ENCODE measurements at regions not wholly inside any gene's neighbourhood (a gene's known extent, or its start where the extent isn't known, plus 50 kb on each side); places are given as distances from the start of the nearest gene placed in this dataset.

GRCh38 chr1:213905344-213905743 lies 82.4 kb upstream of the PROX1 start:
- Histone ChIP-seq H3K27ac (no peak overlapping the region), H4K20me1 (ENCODE audit: insufficient read depth, poor library complexity, severe bottlenecking) (no peaks in the 10 kb centered on the region), H3K4me2 (no peak overlapping the region), H3K27me3 (no peaks in the 10 kb centered on the region), H3K9me2 (replicated peaks; ENCODE audit: insufficient read depth) (no peaks in the 10 kb centered on the region), H2AFZ (no peak overlapping the region), H3K79me2 (no peaks in the 10 kb centered on the region), H3K4me1 (ENCODE audit: insufficient read depth) (no peaks in the 10 kb centered on the region), H3K36me3 (replicated peaks; ENCODE audit: insufficient read depth, low read depth) (no peaks in the 10 kb centered on the region), H3K9me3 (ENCODE audit: low read depth) (no peaks in the 10 kb centered on the region), H3K4me3 (no peak overlapping the region)
- no peak for DNase-seq (ENCODE audit: low spot score)
- TF ChIP-seq, protein P1, sequence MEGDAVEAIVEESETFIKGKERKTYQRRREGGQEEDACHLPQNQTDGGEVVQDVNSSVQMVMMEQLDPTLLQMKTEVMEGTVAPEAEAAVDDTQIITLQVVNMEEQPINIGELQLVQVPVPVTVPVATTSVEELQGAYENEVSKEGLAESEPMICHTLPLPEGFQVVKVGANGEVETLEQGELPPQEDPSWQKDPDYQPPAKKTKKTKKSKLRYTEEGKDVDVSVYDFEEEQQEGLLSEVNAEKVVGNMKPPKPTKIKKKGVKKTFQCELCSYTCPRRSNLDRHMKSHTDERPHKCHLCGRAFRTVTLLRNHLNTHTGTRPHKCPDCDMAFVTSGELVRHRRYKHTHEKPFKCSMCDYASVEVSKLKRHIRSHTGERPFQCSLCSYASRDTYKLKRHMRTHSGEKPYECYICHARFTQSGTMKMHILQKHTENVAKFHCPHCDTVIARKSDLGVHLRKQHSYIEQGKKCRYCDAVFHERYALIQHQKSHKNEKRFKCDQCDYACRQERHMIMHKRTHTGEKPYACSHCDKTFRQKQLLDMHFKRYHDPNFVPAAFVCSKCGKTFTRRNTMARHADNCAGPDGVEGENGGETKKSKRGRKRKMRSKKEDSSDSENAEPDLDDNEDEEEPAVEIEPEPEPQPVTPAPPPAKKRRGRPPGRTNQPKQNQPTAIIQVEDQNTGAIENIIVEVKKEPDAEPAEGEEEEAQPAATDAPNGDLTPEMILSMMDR (IDR thresholded peaks at IDR 0.05; ENCODE audit: poor library complexity): no peak
- TF ChIP-seq EZH2phosphoT487 (IDR thresholded peaks at IDR 0.05; ENCODE audit: low read depth, severe bottlenecking, unreplicated experiment): no peak
- TF ChIP-seq EZH2 (IDR thresholded peaks at IDR 0.05; ENCODE audit: borderline replicate concordance): no peak
- 90% methylated on average over 13 of the region's 13 CpGs for WGBS (ENCODE audit: low lambda C conversion rate, missing lambda C conversion rate)

- H3K27me3 ChIP-seq: no peaks in the 10 kb centered on the region
- no peak overlapping the region for H2AFZ ChIP-seq
- WGBS (ENCODE audit: low lambda C conversion rate, missing lambda C conversion rate): 100% methylated on average over 4 of the region's 4 CpGs
- no peaks in the 10 kb centered on the region for H3K36me3 ChIP-seq (replicated peaks; ENCODE audit: insufficient read depth, low read depth)
- TF ChIP-seq, protein P1 (IDR thresholded peaks at IDR 0.05; ENCODE audit: poor library complexity): no peak
- TF ChIP-seq EZH2 (IDR thresholded peaks at IDR 0.05; ENCODE audit: borderline replicate concordance): no peak
- no peak for TF ChIP-seq EZH2phosphoT487 (IDR thresholded peaks at IDR 0.05; ENCODE audit: low read depth, severe bottlenecking, unreplicated experiment)
- no peaks in the 10 kb centered on the region for H3K9me3 ChIP-seq (ENCODE audit: low read depth)
- no peaks in the 10 kb centered on the region for H3K9me2 ChIP-seq (replicated peaks; ENCODE audit: insufficient read depth)
- H3K4me2 ChIP-seq: no peak overlapping the region
- DNase-seq (ENCODE audit: low spot score): no peak
- no peaks in the 10 kb centered on the region for H3K4me1 ChIP-seq (ENCODE audit: insufficient read depth)
- no peaks in the 10 kb centered on the region for H4K20me1 ChIP-seq (ENCODE audit: insufficient read depth, poor library complexity, severe bottlenecking)
- H3K27ac ChIP-seq: no peak overlapping the region
- H3K4me3 ChIP-seq: no peak overlapping the region
- H3K79me2 ChIP-seq: no peaks in the 10 kb centered on the region
Observed at GRCh38 chr1:213908521-213908920, 79.3 kb upstream of the PROX1 start.

DNA sequence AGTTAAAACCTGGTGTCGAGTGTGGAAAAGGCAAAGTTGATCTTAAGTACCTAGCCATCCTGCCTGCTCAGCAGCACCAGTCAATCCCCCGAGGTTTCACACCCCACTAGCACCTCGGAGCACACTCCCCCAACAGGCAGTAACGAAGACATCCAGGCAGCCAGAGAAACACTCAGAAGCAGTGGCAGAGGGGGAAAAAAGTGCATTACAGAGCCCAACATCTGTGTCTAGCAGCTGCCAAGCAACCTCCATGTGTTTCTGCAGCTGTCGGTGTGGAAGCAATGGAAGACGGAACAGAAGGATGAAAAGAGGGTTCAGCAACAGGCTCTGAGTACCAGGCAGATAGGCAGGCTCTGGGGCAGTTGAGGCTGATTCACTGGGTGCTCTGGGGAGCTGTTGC lies 73.4 kb upstream of the PROX1 start:
- no peaks in the 10 kb centered on the region for H3K4me1 ChIP-seq (ENCODE audit: insufficient read depth)
- H3K9me2 ChIP-seq (replicated peaks; ENCODE audit: insufficient read depth): no peaks in the 10 kb centered on the region
- 65% methylated on average over 6 of the region's 6 CpGs for WGBS (ENCODE audit: low lambda C conversion rate, missing lambda C conversion rate)
- no peak overlapping the region for H3K4me2 ChIP-seq
- H2AFZ ChIP-seq: no peak overlapping the region
- no peak for TF ChIP-seq EZH2phosphoT487 (IDR thresholded peaks at IDR 0.05; ENCODE audit: low read depth, severe bottlenecking, unreplicated experiment)
- TF ChIP-seq, protein P1 (IDR thresholded peaks at IDR 0.05; ENCODE audit: poor library complexity): no peak
- no peak for TF ChIP-seq EZH2 (IDR thresholded peaks at IDR 0.05; ENCODE audit: borderline replicate concordance)
- no peak for DNase-seq (ENCODE audit: low spot score)
- no peaks in the 10 kb centered on the region for H3K9me3 ChIP-seq (ENCODE audit: low read depth)
- no peak overlapping the region for H3K27ac ChIP-seq
- H3K79me2 ChIP-seq: no peaks in the 10 kb centered on the region
- no peaks in the 10 kb centered on the region for H4K20me1 ChIP-seq (ENCODE audit: insufficient read depth, poor library complexity, severe bottlenecking)
- no peaks in the 10 kb centered on the region for H3K27me3 ChIP-seq
- no peak overlapping the region for H3K4me3 ChIP-seq
- H3K36me3 ChIP-seq (replicated peaks; ENCODE audit: insufficient read depth, low read depth): no peaks in the 10 kb centered on the region

- no peak overlapping the region for H3K4me3 ChIP-seq
- H3K27ac ChIP-seq: no peak overlapping the region
- H2AFZ ChIP-seq: no peak overlapping the region
- no peaks in the 10 kb centered on the region for H3K9me2 ChIP-seq (replicated peaks; ENCODE audit: insufficient read depth)
- no peaks in the 10 kb centered on the region for H3K4me1 ChIP-seq (ENCODE audit: insufficient read depth)
- no peaks in the 10 kb centered on the region for H3K27me3 ChIP-seq
- TF ChIP-seq EZH2phosphoT487 (IDR thresholded peaks at IDR 0.05; ENCODE audit: low read depth, severe bottlenecking, unreplicated experiment) (no peak), EZH2 (IDR thresholded peaks at IDR 0.05; ENCODE audit: borderline replicate concordance) (no peak)
- TF ChIP-seq, protein P1 (IDR thresholded peaks at IDR 0.05; ENCODE audit: poor library complexity): no peak
- H3K79me2 ChIP-seq: no peaks in the 10 kb centered on the region
- no peak overlapping the region for H3K4me2 ChIP-seq
- no peak for DNase-seq (ENCODE audit: low spot score)
- WGBS (ENCODE audit: low lambda C conversion rate, missing lambda C conversion rate): 69% methylated on average over 2 of the region's 2 CpGs
- H3K36me3 ChIP-seq (replicated peaks; ENCODE audit: insufficient read depth, low read depth): no peaks in the 10 kb centered on the region
- no peaks in the 10 kb centered on the region for H3K9me3 ChIP-seq (ENCODE audit: low read depth)
- H4K20me1 ChIP-seq (ENCODE audit: insufficient read depth, poor library complexity, severe bottlenecking): no peaks in the 10 kb centered on the region
Observed at GRCh38 chr1:213921311-213921710, 66.5 kb upstream of the PROX1 start.

All from hepatocyte (in vitro differentiated cells).